ENCODE measurements at regions not wholly inside any gene's neighbourhood (a gene's known extent, or its start where the extent isn't known, plus 50 kb on each side); places are given as distances from the start of the nearest gene placed in this dataset.

- Mint-ChIP-seq H3K27me3 (ENCODE audit: insufficient read depth, low read depth, poor library complexity) (peaks cover 13% of the 10 kb centered on the region), H3K4me1 (peaks cover 8% of the 10 kb centered on the region), H3K4me3 (no peak overlapping the region), H3K36me3 (ENCODE audit: low read depth) (peaks cover 24% of the 10 kb centered on the region), H3K27ac (no peak overlapping the region), H3K9me3 (peaks cover 26% of the 10 kb centered on the region)
- no peak for ATAC-seq
- Histone ChIP-seq H3K36me3 (ENCODE audit: insufficient read depth) (no peaks in the 10 kb centered on the region), H3K79me2 (replicated peaks; ENCODE audit: insufficient read depth) (no peaks in the 10 kb centered on the region), H3K9me2 (ENCODE audit: insufficient read depth) (no peaks in the 10 kb centered on the region), H3K27me3 (ENCODE audit: insufficient read depth) (no peaks in the 10 kb centered on the region), H3F3A (replicated peaks; ENCODE audit: low read depth) (no peaks in the 10 kb centered on the region), H4K20me1 (replicated peaks; ENCODE audit: insufficient read depth) (no peaks in the 10 kb centered on the region), H3K4me1 (ENCODE audit: insufficient read depth) (no peaks in the 10 kb centered on the region), H2AFZ (no peak overlapping the region), H3K4me2 (no peak overlapping the region), H3K4me3 (no peak overlapping the region), H3K27ac (ENCODE audit: low read depth) (no peak overlapping the region)
- no peak for DNase-seq (ENCODE audit: low spot score)
- TF ChIP-seq STAT1 (IDR thresholded peaks at IDR 0.05; ENCODE audit: unreplicated experiment) (no peak), REST (IDR thresholded peaks at IDR 0.05; ENCODE audit: unreplicated experiment) (no peak), ZNF331 (CRISPR knock-in tag; IDR thresholded peaks at IDR 0.05; ENCODE audit: low read depth) (no peak), POLR2AphosphoS5 (IDR thresholded peaks at IDR 0.05; ENCODE audit: low read depth) (no peak)
Measured at GRCh38 chr14:104393898-104394381, 185.6 kb upstream of the C14orf180 start.

- Histone ChIP-seq H3K4me3 (no peak overlapping the region), H3K9me2 (ENCODE audit: insufficient read depth) (no peaks in the 10 kb centered on the region), H4K20me1 (replicated peaks; ENCODE audit: insufficient read depth) (no peaks in the 10 kb centered on the region), H3K27me3 (ENCODE audit: insufficient read depth) (no peaks in the 10 kb centered on the region), H3K4me1 (ENCODE audit: insufficient read depth) (no peaks in the 10 kb centered on the region), H3K36me3 (ENCODE audit: insufficient read depth) (no peaks in the 10 kb centered on the region), H3K27ac (ENCODE audit: low read depth) (no peak overlapping the region), H3K79me2 (replicated peaks; ENCODE audit: insufficient read depth) (no peaks in the 10 kb centered on the region), H3F3A (replicated peaks; ENCODE audit: low read depth) (no peaks in the 10 kb centered on the region), H2AFZ (no peak overlapping the region), H3K4me2 (no peak overlapping the region)
- H3K27ac Mint-ChIP-seq: no peak overlapping the region
- H3K27me3 Mint-ChIP-seq (ENCODE audit: insufficient read depth, low read depth, poor library complexity): peaks cover 15% of the 10 kb centered on the region
- ATAC-seq (no peak), DNase-seq (ENCODE audit: low spot score) (no peak)
- peaks cover 29% of the 10 kb centered on the region for H3K36me3 Mint-ChIP-seq (ENCODE audit: low read depth)
- peaks cover 8% of the 10 kb centered on the region for H3K4me1 Mint-ChIP-seq
- H3K9me3 Mint-ChIP-seq: peaks cover 31% of the 10 kb centered on the region
- H3K4me3 Mint-ChIP-seq: no peak overlapping the region
- TF ChIP-seq NANOG (IDR thresholded peaks at IDR 0.05; ENCODE audit: borderline replicate concordance) (no peak), STAT1 (IDR thresholded peaks at IDR 0.05; ENCODE audit: unreplicated experiment) (no peak), ZNF114 (CRISPR knock-in tag; IDR thresholded peaks at IDR 0.05) (no peak), JUNB (IDR thresholded peaks at IDR 0.05; ENCODE audit: unreplicated experiment) (no peak), ETS1 (IDR thresholded peaks at IDR 0.05) (no peak), ZNF462 (CRISPR knock-in tag; IDR thresholded peaks at IDR 0.05) (no peak), EZH2 (IDR thresholded peaks at IDR 0.05; ENCODE audit: low read depth, unreplicated experiment) (no peak)
Measured at GRCh38 chr14:104394409-104394851, 185.1 kb upstream of the C14orf180 start.

All from GM23338 (cell line).